ENCODE measurements at regions not wholly inside any gene's neighbourhood (a gene's known extent, or its start where the extent isn't known, plus 50 kb on each side); places are given as distances from the start of the nearest gene placed in this dataset.

GRCh38 chr3:24034464-24034863 lies 89.4 kb downstream of the NR1D2 start:
- no peak for TF ChIP-seq POLR2A (IDR thresholded peaks at IDR 0.05; ENCODE audit: low read length)
- TF ChIP-seq CTCF (IDR thresholded peaks at IDR 0.05) = no peak
- TF ChIP-seq SMC3 (IDR thresholded peaks at IDR 0.05) = no peak
- no peak for TF ChIP-seq CHD4 (IDR thresholded peaks at IDR 0.05; ENCODE audit: borderline replicate concordance)
- no peak for TF ChIP-seq POLR2AphosphoS2 (conservative IDR thresholded peaks at IDR 0.05; ENCODE audit: low read length)
- no peak for TF ChIP-seq KDM5A (IDR thresholded peaks at IDR 0.05)
- TF ChIP-seq RFX5 (IDR thresholded peaks at IDR 0.05) = no peak
- no peak for TF ChIP-seq BHLHE40 (IDR thresholded peaks at IDR 0.05; ENCODE audit: low read depth, low read length)
- no peak for TF ChIP-seq ESRRA (IDR thresholded peaks at IDR 0.05; ENCODE audit: borderline replicate concordance, low read length)
- TF ChIP-seq HDAC2 (IDR thresholded peaks at IDR 0.05) = no peak
- TF ChIP-seq HOXA7 (CRISPR knock-in tag; IDR thresholded peaks at IDR 0.05) = no peak
- no peak for TF ChIP-seq E2F6 (IDR thresholded peaks at IDR 0.05; ENCODE audit: borderline replicate concordance, low read depth)
